HG03159 (cell line): ENCODE measurements at regions not wholly inside any gene's neighbourhood (a gene's known extent, or its start where the extent isn't known, plus 50 kb on each side); places are given as distances from the start of the nearest gene placed in this dataset.
"Not testable (repeated sequence)": the region's sequence is repeated elsewhere in the genome, so short reads cannot be mapped to it uniquely, and the experiment has no call there.

ENCODE experiments used
- ATAC-seq: cut with Tn5 transposase; IDR thresholded peaks from one replicate; pipeline ENCODE4 v1.9.1; 2021; ENCODE audit warnings: mild to moderate bottlenecking, moderate library complexity; ENCODE audit not compliant: unreplicated experiment

- no peak for ATAC-seq
These were observed 196.6 kb upstream of the FLRT2 start for GRCh38 chr14:85333313-85333712.

DNA sequence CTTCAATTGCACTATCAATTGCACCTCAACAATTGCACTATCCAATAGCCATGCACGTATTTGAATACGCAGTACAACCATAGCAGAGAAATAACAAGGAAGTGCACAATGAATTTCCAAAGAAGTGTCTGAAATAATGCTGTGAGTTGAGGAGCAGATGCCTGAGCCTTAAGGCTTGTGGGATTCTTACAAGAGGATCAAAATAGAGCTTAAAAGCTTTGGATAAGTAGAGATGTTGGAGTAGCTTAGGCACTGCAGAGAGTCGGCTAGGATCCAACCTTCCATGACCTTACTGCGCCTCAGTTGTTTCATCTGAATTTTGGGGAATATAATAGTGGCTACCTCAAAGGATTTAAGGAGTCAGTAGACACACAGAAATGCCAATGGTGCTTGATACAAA, 196.1 kb upstream of the FLRT2 start:
- no peak for ATAC-seq

DNA sequence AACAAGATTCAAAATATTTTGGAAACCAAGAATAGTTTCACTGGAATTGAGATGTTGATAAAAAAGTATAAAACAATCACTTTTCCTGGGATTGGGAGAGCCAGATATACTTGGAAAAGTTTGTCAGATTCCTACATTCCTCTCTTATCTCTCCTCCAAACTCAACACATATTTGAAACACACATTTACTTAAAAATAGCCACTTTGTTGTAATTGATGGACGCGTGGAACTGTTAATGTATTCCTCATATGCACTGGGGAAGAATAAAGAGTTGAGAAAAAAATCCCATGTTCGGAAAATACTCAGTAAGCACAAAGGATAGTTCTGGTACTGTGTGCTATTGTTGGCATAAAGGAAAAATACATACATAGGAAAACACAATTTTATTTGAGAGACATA, 195.6 kb upstream of the FLRT2 start:
- ATAC-seq: no peak

DNA sequence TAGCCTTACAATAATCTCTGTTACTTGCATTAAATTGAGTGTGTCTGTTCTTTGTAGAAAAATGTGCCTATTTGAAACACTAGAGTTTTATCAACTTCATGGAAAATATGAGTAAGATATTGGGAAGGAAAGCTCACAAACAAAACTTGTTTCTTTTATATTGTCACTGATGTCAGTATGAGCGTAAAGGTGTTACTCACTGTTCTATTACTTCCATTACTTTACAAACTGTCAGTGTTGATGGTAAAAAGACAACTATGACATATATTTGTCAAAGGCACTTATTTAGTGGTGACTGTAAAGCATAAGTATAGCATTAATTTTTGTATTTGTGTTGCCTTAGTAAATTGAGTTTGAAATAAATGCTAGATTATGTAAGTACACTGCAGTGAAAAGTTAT, 193.7 kb upstream of the FLRT2 start:
- ATAC-seq: no peak

DNA sequence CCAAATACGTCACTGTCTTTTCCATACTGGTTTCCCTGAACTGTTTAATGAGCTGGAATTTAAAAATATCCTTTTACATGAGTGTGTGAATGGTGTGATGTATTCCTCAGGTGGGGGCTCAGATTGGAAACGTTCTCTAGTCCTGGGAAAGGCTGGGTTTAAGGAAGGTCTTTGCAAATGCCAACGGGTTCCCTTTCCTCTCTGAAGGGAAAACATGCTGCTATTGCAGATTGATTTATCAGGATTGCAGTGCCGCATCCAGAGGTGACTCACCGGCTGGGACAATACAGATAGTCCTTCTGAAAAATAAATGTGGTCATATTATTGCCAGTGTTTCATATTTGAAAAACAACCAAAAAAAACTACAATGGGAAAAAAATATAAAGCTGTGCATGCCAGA, 193.1 kb upstream of the FLRT2 start:
- no peak for ATAC-seq

GRCh38 chr14:85338895-85339294, 191.0 kb upstream of the FLRT2 start:
- ATAC-seq: no peak

DNA sequence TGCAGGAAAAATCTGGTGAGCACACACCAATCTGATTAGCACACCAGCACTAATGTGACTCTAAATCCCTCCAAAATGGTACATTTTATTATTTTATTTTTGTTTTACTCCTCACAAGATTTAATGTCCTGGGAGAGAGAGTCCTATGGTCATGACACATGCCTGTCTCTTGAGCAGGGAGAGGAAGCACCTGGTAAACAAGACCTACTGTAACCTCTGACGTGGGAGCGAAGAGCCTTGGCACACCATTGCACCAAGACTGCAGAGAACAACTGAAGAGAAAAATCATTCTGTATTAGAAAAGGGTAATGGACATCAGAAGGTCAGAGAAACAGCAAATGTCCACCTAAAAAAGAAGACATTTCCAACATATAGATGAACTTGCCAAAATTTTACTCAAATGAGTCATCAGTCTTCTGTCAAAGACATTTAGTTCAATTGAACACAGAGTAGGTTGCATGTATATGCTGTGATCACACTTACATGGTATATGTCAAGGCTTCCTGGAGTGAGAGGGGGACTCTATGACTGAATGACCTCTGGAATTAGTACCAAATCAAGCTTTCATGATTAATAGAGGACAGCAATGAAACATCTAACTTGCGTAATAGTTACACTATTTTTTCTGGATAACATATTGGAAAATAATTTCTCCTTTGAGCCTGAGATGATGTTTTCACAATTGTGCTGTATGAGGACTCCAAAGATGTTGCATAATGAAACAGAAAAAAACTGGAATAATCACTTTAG, 186.9 kb upstream of the FLRT2 start:
- no peak for ATAC-seq

- no peak for ATAC-seq
These were observed 185.8 kb upstream of the FLRT2 start for GRCh38 chr14:85344171-85344570.

DNA sequence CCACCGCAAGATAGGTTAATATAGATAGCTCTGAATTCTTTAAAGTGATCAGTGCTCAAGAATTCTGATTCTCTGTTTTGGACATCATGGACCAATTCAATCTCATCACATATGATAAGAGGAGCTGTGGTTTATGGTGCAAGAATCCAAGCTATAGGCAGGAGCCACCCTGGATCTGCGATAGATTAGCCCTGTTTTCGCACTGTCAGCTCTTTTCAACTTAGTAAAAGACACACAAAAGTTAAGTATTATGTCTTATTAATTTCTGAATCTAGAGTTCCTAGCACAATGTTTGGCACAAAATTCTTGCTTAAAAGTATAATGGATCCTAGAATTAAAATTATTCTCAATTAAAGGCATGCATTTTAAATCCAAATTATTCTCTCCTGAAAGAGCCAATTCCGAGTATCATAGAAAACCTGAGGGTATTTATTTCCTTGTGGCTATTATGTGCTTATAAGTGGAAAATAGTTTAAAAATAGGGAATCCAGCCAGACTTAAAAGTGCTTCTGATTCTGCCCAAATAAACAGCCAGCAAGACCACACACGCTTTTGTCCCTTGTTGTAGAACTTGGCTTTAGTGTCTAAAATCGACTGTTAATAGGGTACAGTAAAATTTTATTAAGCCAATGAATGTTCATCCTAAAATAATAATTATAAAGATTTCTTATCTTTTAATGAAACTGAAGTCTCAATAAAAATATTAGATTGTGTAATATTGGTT, 184.9 kb upstream of the FLRT2 start:
- no peak for ATAC-seq

GRCh38 chr14:85350667-85351066, 179.3 kb upstream of the FLRT2 start:
- ATAC-seq: no peak

GRCh38 chr14:85352588-85352987, 177.4 kb upstream of the FLRT2 start:
- not testable (repeated sequence) for ATAC-seq

DNA sequence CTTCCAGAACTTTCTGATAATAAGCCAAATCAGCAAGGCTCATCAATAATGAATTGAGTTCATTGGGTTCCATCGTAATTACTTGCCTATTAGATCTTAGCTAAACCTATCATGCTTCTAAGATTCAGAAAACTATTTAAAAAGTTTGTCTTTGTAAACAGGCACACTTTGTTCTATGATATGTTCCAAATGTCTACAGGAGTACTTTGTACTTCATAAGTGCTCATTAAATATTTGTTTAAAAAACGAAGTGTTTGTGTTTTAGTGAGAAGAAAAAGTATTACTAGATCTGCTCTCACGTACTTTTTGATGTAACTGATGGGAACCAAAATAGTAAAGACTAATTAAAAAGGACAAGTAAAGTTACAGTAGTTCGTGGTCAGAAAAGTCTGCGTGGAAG, 172.8 kb upstream of the FLRT2 start:
- no peak for ATAC-seq

DNA sequence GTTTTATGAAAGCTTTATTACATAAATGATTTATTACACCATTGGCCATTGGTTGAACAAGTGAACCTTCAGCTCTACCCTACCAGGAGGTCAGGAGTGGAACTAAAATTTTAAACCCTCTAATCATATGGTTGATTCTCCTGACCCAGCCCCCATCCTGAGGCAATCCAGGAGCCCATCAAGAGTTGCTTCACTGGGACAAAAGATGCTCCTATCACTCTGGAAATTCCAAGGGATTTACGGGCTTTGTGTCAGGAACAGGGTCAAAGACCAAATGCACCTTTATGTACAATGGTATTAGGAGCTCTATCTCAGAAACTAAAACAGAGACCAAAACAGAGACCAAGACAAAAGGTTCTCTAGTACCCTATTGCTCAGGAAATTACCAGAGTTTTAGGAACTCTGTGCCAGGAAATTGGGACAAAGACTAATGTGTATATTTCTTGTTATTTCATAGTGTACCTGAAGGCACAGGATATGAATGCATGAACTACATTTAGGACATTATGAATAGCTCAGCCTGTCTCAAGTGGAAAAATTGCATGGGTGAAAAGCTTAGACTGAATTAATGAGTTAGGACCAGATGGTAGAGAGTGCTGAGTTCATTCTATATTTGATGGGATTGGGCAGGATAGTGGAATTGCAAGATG, 171.7 kb upstream of the FLRT2 start:
- ATAC-seq: no peak

GRCh38 chr14:85359505-85359904, 170.4 kb upstream of the FLRT2 start:
- no peak for ATAC-seq

DNA sequence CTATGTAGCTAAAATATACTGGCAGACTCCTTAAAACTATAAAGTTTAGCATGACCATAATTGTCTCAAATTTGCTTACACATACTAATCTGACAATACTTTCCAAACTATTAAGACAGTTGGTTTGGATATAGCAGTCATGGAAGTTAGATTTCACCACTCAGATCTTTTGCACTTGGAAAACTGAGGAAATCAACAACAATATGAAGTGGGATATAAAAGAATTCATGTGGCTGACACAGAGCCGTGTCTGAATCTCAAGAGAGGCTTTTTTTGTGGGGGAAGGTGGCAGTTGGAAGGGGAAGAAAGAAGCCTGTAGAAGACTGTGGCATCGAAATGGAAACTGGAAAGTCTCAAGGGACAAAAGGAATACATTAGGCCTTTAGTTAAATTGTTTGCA, 166.6 kb upstream of the FLRT2 start:
- ATAC-seq: no peak

- ATAC-seq: no peak
These were observed 163.7 kb upstream of the FLRT2 start for GRCh38 chr14:85366226-85366625.

- no peak for ATAC-seq
These were observed 149.1 kb upstream of the FLRT2 start for GRCh38 chr14:85380881-85381280.

DNA sequence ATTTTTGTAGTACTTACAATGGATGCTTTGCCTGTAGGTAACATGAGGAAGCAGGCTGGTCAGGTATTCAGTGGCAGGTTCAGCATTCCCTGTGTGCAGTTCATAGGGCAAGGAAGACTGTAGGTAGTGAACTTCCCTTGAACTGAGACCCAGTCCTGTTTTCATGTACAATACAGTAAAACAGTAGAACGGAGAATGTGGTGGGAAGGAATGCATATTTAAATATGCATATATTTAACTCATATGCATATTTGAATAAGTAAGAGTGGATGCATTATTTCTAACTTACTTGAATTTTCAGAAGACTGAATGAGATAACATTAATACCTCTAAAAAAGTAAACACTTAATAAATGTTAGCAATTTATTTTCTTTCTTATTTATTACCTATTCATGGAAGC, 147.6 kb upstream of the FLRT2 start:
- ATAC-seq: no peak

- ATAC-seq: no peak
These were observed 142.8 kb upstream of the FLRT2 start for GRCh38 chr14:85387181-85387580.

- no peak for ATAC-seq
These were observed 139.7 kb upstream of the FLRT2 start for GRCh38 chr14:85390236-85390635.

DNA sequence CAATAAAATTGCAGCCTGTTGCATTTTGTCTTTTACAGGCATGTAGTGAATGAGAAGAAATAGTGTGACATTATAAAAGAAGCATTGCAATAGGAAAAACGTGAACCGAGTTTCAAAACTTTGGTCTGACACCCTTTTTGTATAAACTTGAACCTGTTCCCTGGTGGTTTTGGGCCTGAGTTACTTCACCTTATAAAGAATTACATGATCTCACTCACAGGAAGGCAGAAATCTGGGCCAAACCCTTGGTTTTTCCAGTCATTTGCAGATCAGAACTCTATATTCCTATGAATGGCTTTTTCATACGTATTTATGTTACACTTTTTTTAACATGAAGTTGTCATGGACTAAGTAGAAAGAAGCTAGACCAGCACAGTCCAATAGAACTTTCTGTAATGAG, 138.5 kb upstream of the FLRT2 start:
- ATAC-seq: no peak

GRCh38 chr14:85391892-85392291, 138.1 kb upstream of the FLRT2 start:
- no peak for ATAC-seq
